DND-41 (cell line): ENCODE measurements at regions not wholly inside any gene's neighbourhood (a gene's known extent, or its start where the extent isn't known, plus 50 kb on each side); places are given as distances from the start of the nearest gene placed in this dataset.

Experiments used
- ATAC-seq: fragments of 200-7000 bp; cut with Tn5 transposase; 3 replicates; pipeline ENCODE4 v1.9.1; 2021; ENCODE audit warnings: low read depth; ENCODE audit not compliant: insufficient read depth
- DNase-seq: peaks from one replicate; pipeline ENCODE4 v3.0.0-alpha.2; 2020
- H2AFZ ChIP-seq: 2 replicates; pipeline ENCODE4 v1.6.0; 2012; ENCODE audit warnings: low read depth, low read length
- H3K27ac ChIP-seq: 2 replicates; pipeline ENCODE4 v1.5.1; 2012; ENCODE audit warnings: low read length, inconsistent platforms
- H3K27me3 ChIP-seq: fragments of 200-600 bp; sonication (generic); 2 replicates; pipeline ENCODE4 v1.6.0; 2012; ENCODE audit warnings: low read length, mild to moderate bottlenecking, inconsistent platforms; ENCODE audit not compliant: insufficient read depth, poor library complexity
- H3K36me3 ChIP-seq: 2 replicates; pipeline ENCODE4 v1.5.1; 2012; ENCODE audit warnings: low read length, inconsistent platforms; ENCODE audit not compliant: insufficient read depth
- H3K4me1 ChIP-seq: 2 replicates; pipeline ENCODE4 v1.5.1; 2012; ENCODE audit warnings: mild to moderate bottlenecking, low read length; ENCODE audit not compliant: insufficient read depth
- H3K4me2 ChIP-seq: 2 replicates; pipeline ENCODE4 v1.6.0; 2012; ENCODE audit warnings: mild to moderate bottlenecking, moderate library complexity, low read length, inconsistent platforms; ENCODE audit not compliant: insufficient read depth
- H3K4me3 ChIP-seq, 2 experiments: fragments of 200-600 bp in 1 of 2; shearing (Covaris generic) in 1 of 2; 2 replicates each; pipeline ENCODE4 v1.5.1; 2012 to 2016; ENCODE audit warnings: inconsistent platforms in 2 of 2, low read length in 2 of 2, mild to moderate bottlenecking in 2 of 2, low read depth in 1 of 2, moderate library complexity in 1 of 2
- H3K79me2 ChIP-seq: 2 replicates; pipeline ENCODE4 v1.6.0; 2012; ENCODE audit warnings: low read length, inconsistent platforms; ENCODE audit not compliant: insufficient read depth
- H3K9ac ChIP-seq: 2 replicates; pipeline ENCODE4 v1.6.0; 2012; ENCODE audit warnings: low read depth, mild to moderate bottlenecking, inconsistent platforms, low read length, moderate library complexity
- H3K9me3 ChIP-seq: 2 replicates; pipeline ENCODE4 v1.5.1; 2012; ENCODE audit warnings: low read length, moderate library complexity, mild to moderate bottlenecking, inconsistent platforms; ENCODE audit not compliant: insufficient read depth, severe bottlenecking
- H4K20me1 ChIP-seq: 2 replicates; pipeline ENCODE4 v1.6.0; 2012; ENCODE audit warnings: low read length; ENCODE audit not compliant: insufficient read depth
- EZH2 ChIP-seq: IDR thresholded peaks from 3 replicates; pipeline ENCODE4 v1.6.1; 2012; ENCODE audit warnings: borderline replicate concordance, low read depth, mild to moderate bottlenecking, moderate library complexity, low read length, inconsistent platforms; ENCODE audit not compliant: severe bottlenecking
- TF ChIP-seq, protein P1 (sequence below): IDR thresholded peaks from 2 replicates; pipeline ENCODE4 v1.5.1; 2012; ENCODE audit warnings: borderline replicate concordance, low read length, moderate library complexity, mild to moderate bottlenecking; ENCODE audit not compliant: poor library complexity, severe bottlenecking; ENCODE audit errors: extremely low read depth

DNA sequence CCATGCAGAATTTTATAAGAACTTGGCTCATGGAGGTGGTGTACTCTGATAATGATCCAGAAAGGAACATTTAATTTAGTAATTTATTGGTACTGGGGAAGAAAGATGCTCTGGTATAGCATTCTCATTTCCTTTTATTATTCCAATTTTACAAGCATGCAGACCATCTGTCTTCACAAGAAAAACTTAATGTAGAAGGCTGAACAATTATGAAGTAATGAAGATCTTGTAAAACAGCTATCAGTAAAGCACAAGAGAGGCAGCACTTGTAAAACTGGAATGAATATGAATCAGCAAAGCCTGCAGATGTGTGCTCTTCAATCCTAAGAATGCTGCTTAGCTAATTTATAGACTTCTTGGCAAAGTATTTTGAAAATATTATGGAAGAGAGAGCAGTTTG lies 300.0 kb downstream of the YTHDC2 start:
- Histone ChIP-seq H3K79me2 (no peaks in the 10 kb centered on the region), H4K20me1 (no peaks in the 10 kb centered on the region), H3K27me3 (no peaks in the 10 kb centered on the region), H3K4me3 (no peak overlapping the region), H3K27ac (no peak overlapping the region), H3K4me2 (no peak overlapping the region), H2AFZ (no peak overlapping the region), H3K4me1 (no peaks in the 10 kb centered on the region), H3K36me3 (no peaks in the 10 kb centered on the region), H3K9me3 (no peaks in the 10 kb centered on the region), H3K9ac (no peak overlapping the region)
- DNase-seq (no peak), ATAC-seq (no peak)
- no peak for TF ChIP-seq EZH2
- TF ChIP-seq, protein P1, sequence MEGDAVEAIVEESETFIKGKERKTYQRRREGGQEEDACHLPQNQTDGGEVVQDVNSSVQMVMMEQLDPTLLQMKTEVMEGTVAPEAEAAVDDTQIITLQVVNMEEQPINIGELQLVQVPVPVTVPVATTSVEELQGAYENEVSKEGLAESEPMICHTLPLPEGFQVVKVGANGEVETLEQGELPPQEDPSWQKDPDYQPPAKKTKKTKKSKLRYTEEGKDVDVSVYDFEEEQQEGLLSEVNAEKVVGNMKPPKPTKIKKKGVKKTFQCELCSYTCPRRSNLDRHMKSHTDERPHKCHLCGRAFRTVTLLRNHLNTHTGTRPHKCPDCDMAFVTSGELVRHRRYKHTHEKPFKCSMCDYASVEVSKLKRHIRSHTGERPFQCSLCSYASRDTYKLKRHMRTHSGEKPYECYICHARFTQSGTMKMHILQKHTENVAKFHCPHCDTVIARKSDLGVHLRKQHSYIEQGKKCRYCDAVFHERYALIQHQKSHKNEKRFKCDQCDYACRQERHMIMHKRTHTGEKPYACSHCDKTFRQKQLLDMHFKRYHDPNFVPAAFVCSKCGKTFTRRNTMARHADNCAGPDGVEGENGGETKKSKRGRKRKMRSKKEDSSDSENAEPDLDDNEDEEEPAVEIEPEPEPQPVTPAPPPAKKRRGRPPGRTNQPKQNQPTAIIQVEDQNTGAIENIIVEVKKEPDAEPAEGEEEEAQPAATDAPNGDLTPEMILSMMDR, result no peak

DNA sequence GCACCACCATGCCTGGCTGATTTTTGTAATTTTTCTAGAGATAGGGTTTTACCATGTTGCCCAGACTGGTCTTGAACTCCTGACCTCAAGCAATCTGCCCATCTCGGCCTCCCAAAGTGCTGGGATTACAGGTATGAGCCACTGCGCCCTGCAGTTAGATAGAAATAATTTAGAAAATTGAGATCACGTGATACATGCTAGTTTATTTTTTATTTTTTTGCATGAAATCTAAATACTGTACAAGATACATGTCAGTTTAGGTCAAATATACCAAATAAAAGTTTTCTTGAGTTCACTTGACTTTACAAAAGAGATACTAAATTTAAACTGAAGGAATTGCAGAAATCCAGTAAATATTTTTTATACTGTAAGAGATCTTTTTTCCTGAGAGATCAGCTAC lies 304.2 kb downstream of the YTHDC2 start:
- no peaks in the 10 kb centered on the region for H4K20me1 ChIP-seq
- H3K4me3 ChIP-seq, result no peak overlapping the region
- H3K9me3 ChIP-seq, result no peaks in the 10 kb centered on the region
- no peak for TF ChIP-seq EZH2
- TF ChIP-seq, protein P1, result no peak
- DNase-seq, result no peak
- ATAC-seq, result no peak
- no peak overlapping the region for H3K27ac ChIP-seq
- no peaks in the 10 kb centered on the region for H3K79me2 ChIP-seq
- H3K4me1 ChIP-seq, result no peaks in the 10 kb centered on the region
- H3K4me2 ChIP-seq, result no peak overlapping the region
- no peak overlapping the region for H3K9ac ChIP-seq
- H3K27me3 ChIP-seq, result no peaks in the 10 kb centered on the region
- no peak overlapping the region for H2AFZ ChIP-seq
- H3K36me3 ChIP-seq, result no peaks in the 10 kb centered on the region

DNA sequence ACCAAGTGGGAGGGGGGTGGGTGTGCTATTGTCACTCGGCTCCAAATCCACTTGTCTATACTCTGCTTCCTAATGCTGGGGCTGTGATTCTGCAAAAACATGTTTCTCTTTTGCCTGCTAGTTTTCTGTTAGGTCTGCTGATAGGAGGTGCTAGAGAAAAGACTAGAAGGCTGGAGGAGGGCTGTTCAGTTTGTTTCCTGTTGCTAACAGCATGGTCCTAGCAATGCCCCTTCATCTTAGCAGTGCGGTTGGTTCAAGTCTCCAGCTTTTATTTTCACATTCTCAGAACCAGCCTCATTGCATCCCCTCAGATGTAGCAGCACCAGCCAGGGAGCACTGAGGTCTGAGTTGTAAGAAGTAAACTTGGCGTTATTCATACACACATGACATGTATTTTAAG lies 310.2 kb downstream of the YTHDC2 start:
- Histone ChIP-seq H3K79me2 (no peaks in the 10 kb centered on the region), H3K4me2 (no peak overlapping the region), H3K9ac (no peak overlapping the region), H3K27me3 (no peaks in the 10 kb centered on the region), H3K36me3 (no peaks in the 10 kb centered on the region), H3K9me3 (no peaks in the 10 kb centered on the region), H3K4me1 (no peaks in the 10 kb centered on the region), H3K27ac (no peak overlapping the region), H2AFZ (no peak overlapping the region), H4K20me1 (no peaks in the 10 kb centered on the region), H3K4me3 (no peak overlapping the region)
- DNase-seq, result no peak
- no peak for ATAC-seq
- TF ChIP-seq, protein P1, result no peak
- no peak for TF ChIP-seq EZH2

DNA sequence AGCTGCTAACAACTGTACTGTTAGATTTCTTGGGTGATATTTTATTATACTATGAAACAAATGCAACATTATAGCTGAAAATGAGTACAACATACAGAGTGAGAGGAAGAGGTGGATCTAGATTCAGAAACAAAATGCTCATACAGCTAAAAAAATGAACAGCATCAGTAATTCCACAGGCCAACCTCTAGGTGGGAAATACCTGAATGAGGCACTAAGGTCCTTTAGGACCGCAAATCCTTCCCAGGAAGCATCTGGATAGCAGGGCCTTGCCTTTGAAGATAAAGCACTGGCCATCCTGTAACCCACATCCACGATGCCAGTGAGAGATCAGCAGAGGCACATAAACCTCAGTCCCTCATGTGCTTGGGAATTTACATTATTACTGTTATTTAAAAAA lies 310.8 kb downstream of the YTHDC2 start:
- DNase-seq (no peak), ATAC-seq (no peak)
- Histone ChIP-seq H3K4me1 (no peaks in the 10 kb centered on the region), H3K9me3 (no peaks in the 10 kb centered on the region), H3K36me3 (no peaks in the 10 kb centered on the region), H3K27ac (no peak overlapping the region), H3K27me3 (no peaks in the 10 kb centered on the region), H3K79me2 (no peaks in the 10 kb centered on the region), H3K4me3 (no peak overlapping the region), H4K20me1 (no peaks in the 10 kb centered on the region), H2AFZ (no peak overlapping the region), H3K4me2 (no peak overlapping the region), H3K9ac (no peak overlapping the region)
- TF ChIP-seq, protein P1, result no peak
- no peak for TF ChIP-seq EZH2
